Common myeloid progenitor, CD34-positive (primary cell): ENCODE measurements at regions not wholly inside any gene's neighbourhood (a gene's known extent, or its start where the extent isn't known, plus 50 kb on each side); places are given as distances from the start of the nearest gene placed in this dataset.

ENCODE experiments used
- CTCF ChIA-PET: fragments of 350-600 bp; sonication (Branson Sonifier 250); formaldehyde crosslinking; loops from one replicate; lab custom pipeline; 2021; ENCODE audit warnings: antibody characterized with exemption; lab: Charles Lee
- POLR2A ChIA-PET: fragments of 350-600 bp; sonication (Branson Sonifier 250); formaldehyde crosslinking; loops from one replicate; lab custom pipeline; 2021; ENCODE audit warnings: antibody characterized with exemption; lab: Charles Lee
- DNase-seq, 3 donors: peaks; one replicate each; pipeline versions ENCODE4 v3.0.0 to v3.0.0-alpha.2; 2013
- H3K27ac ChIP-seq, 2 experiments: 1 replicate in 1 of 2; 2 replicates in 1 of 2; pipeline ENCODE4 v1.7.0; 2013; ENCODE audit warnings: inconsistent platforms in 2 of 2, low read length in 2 of 2, mild to moderate bottlenecking in 2 of 2, low read depth in 1 of 2, moderate library complexity in 1 of 2; ENCODE audit not compliant: severe bottlenecking in 2 of 2, insufficient read depth in 1 of 2, poor library complexity in 1 of 2
- H3K27me3 ChIP-seq, 5 experiments: replicated peaks in 2 of 5; 1 replicate in 3 of 5; 2 replicates in 2 of 5; pipeline versions ENCODE4 v1.6.1 to v1.7.0; 2013; ENCODE audit warnings: low read length in 4 of 5, mild to moderate bottlenecking in 2 of 5, moderate library complexity in 2 of 5, inconsistent platforms in 1 of 5; ENCODE audit not compliant: insufficient read depth in 5 of 5, control insufficient read depth in 4 of 5
- H3K36me3 ChIP-seq, 4 experiments: 1 replicate in 2 of 4; 2 replicates in 2 of 4; pipeline versions ENCODE4 v1.6.1 to v1.7.0; 2013; ENCODE audit warnings: low read length in 3 of 4, control low read depth in 1 of 4, mild to moderate bottlenecking in 1 of 4; ENCODE audit not compliant: control insufficient read depth in 4 of 4, insufficient read depth in 4 of 4
- H3K4me1 ChIP-seq, 4 experiments: 1 replicate in 3 of 4; 2 replicates in 1 of 4; pipeline versions ENCODE4 v1.6.1 to v1.7.1; 2013; ENCODE audit warnings: low read length in 3 of 4, mild to moderate bottlenecking in 3 of 4, control low read depth in 1 of 4, inconsistent platforms in 1 of 4, moderate library complexity in 1 of 4; ENCODE audit not compliant: control insufficient read depth in 4 of 4, insufficient read depth in 4 of 4; ENCODE audit errors: control extremely low read depth in 1 of 4
- H3K4me3 ChIP-seq, 7 experiments: 1 replicate in 4 of 7; 2 replicates in 3 of 7; pipeline versions ENCODE4 v1.5.1 to v1.7.0; 2013; ENCODE audit warnings: mild to moderate bottlenecking in 7 of 7, low read length in 6 of 7, moderate library complexity in 6 of 7, inconsistent platforms in 2 of 7, low read depth in 2 of 7, control low read depth in 1 of 7; ENCODE audit not compliant: insufficient read depth in 4 of 7, control insufficient read depth in 1 of 7; ENCODE audit errors: extremely low read depth in 1 of 7
- H3K9me3 ChIP-seq, 5 experiments: 1 replicate in 4 of 5; 2 replicates in 1 of 5; pipeline versions ENCODE4 v1.6.1 to v1.7.1; 2013; ENCODE audit warnings: low read length in 4 of 5, mild to moderate bottlenecking in 2 of 5, inconsistent platforms in 1 of 5, low read depth in 1 of 5, moderate library complexity in 1 of 5; ENCODE audit not compliant: control insufficient read depth in 4 of 5, insufficient read depth in 2 of 5; ENCODE audit errors: control extremely low read depth in 1 of 5
- WGBS: methylation state at CpG from one replicate; pipeline ENCODE4 v1.1.5; 2013; ENCODE audit not compliant: insufficient coverage; 5-methylcytosine and 5-hydroxymethylcytosine counted together

GRCh38 chr12:43126652-43127375 lies 425.2 kb downstream of the ADAMTS20 start:
- no peak for DNase-seq
- ChIA-PET POLR2A (interaction anchor here (0.6 kb wide), 1 partner anchor 9 kb away, joined by 3 read pairs; no protein-coding TSS in a partner anchor), CTCF (no interaction called here)
- H3K27me3 ChIP-seq = no peaks in the 10 kb centered on the region
- no peak overlapping the region for H3K27ac ChIP-seq
- 88% methylated on average over 1 of the region's 2 CpGs for WGBS
- no peaks in the 10 kb centered on the region for H3K4me1 ChIP-seq
- no peaks in the 10 kb centered on the region for H3K9me3 ChIP-seq
- no peaks in the 10 kb centered on the region for H3K36me3 ChIP-seq
- H3K4me3 ChIP-seq = no peak overlapping the region

- Histone ChIP-seq H3K4me1 (no peaks in the 10 kb centered on the region), H3K27me3 (no peaks in the 10 kb centered on the region), H3K9me3 (no peaks in the 10 kb centered on the region), H3K36me3 (no peaks in the 10 kb centered on the region), H3K27ac (no peak overlapping the region), H3K4me3 (no peak overlapping the region)
- ChIA-PET POLR2A (no interaction called here), CTCF (no interaction called here)
- no peak for DNase-seq
These were observed 428.5 kb downstream of the ADAMTS20 start for GRCh38 chr12:43123461-43123860.

DNA sequence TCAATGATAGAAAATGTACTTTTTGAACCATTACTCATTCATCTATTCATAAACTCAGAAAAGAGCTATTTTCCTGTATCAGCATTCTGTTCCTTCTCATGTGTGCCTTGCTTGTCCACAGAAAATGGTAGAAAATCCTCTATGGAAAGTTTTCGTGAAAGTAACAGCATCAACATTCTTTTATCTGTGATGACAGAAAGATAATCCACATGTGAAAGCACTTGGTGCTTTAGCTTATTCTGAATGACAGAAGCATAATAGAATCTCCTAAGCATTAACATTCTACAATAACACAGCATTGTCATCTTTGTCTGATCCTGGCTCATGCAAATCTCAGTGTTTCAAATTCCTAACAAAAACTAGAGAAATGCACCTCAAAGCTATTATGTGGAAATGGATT lies 431.9 kb downstream of the ADAMTS20 start:
- Histone ChIP-seq H3K9me3 (no peaks in the 10 kb centered on the region), H3K27me3 (no peaks in the 10 kb centered on the region), H3K4me3 (no peak overlapping the region), H3K27ac (no peak overlapping the region), H3K4me1 (no peaks in the 10 kb centered on the region), H3K36me3 (no peaks in the 10 kb centered on the region)
- DNase-seq = no peak
- WGBS = 100% methylated on average over 1 of the region's 1 CpG
- CTCF ChIA-PET = no interaction called here
- POLR2A ChIA-PET = no interaction called here

DNA sequence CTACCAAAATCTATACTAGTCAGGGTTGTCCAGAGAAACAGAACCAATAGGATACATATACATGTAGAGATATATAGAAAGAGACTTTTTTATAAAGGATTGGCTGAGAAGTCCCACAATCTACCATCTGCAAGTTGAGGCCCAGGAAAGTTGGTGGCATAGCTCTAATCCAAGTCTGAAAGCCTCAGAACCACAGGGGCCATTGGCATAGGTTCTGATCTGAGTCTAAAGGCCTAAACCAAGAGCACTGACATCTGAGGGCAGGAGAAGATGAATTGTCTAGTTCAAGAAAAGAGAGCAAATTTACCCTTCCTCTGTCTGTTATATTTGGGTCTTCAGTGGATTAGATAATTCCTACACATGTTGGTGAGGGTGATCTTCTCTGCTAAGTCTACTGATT lies 433.1 kb downstream of the ADAMTS20 start:
- H3K27me3 ChIP-seq = no peaks in the 10 kb centered on the region
- H3K9me3 ChIP-seq = no peaks in the 10 kb centered on the region
- no peak for DNase-seq
- ChIA-PET CTCF (no interaction called here), POLR2A (no interaction called here)
- no peak overlapping the region for H3K4me3 ChIP-seq
- H3K4me1 ChIP-seq = no peaks in the 10 kb centered on the region
- no peaks in the 10 kb centered on the region for H3K36me3 ChIP-seq
- no peak overlapping the region for H3K27ac ChIP-seq

DNA sequence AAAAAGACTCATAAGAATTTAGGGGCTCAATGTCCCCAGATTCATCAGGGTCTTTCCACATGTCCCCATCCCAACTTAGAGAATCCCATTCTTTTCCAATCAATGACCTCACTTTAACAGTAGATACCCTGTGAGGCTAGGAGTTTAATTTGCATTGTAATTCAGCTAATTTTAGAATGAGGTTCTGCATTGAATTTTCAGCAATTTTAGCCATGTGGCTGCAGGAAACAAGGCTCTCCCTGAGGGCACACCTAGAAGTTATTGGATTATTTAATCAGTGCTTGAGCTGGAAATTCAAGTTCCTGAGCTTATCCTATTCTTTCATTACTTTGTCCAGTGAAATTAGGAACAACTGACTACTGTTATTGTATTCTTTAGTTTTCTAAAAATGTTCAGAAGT lies 433.8 kb downstream of the ADAMTS20 start:
- Histone ChIP-seq H3K4me3 (no peak overlapping the region), H3K27me3 (no peaks in the 10 kb centered on the region), H3K36me3 (no peaks in the 10 kb centered on the region), H3K27ac (no peak overlapping the region), H3K4me1 (no peaks in the 10 kb centered on the region), H3K9me3 (no peaks in the 10 kb centered on the region)
- ChIA-PET CTCF (no interaction called here), POLR2A (interaction anchor here (0.7 kb wide), 1 partner anchor 8 kb away, joined by 3 read pairs; no protein-coding TSS in a partner anchor)
- no peak for DNase-seq

DNA sequence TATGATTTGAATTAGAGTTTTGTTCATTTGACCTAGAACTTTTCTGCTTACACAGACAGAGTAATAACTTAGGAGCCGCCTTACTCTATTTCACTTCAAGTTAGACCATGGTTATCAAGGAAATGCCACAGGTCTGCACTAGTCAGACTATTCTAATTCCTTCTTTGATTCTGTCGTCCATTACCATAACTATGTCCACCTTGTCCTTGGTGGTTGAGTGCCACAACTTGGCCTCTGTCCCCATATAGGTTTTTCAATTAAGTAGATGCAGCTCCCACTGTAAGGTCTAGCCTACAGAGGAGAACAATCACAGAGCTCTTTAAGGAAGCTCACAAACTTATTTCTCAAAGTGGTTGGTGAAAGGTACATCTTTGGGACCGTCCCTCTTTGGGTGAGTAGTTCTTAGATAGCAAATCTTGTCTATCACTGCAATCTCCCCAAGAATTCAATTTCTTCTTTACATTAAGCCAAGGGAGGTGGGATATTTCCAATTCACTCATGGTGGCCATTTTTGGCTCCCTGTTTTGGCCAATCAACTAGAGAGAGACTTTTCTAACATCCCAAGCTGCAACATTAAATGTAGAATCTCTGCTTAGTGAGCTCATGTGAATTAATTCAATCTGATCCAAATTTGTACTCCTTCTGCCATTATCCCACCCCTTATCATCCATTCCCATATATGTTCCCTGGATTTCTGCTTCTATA lies 434.6 kb downstream of the ADAMTS20 start:
- Histone ChIP-seq H3K4me3 (no peak overlapping the region), H3K27me3 (no peaks in the 10 kb centered on the region), H3K36me3 (no peaks in the 10 kb centered on the region), H3K9me3 (no peaks in the 10 kb centered on the region), H3K27ac (no peak overlapping the region), H3K4me1 (no peaks in the 10 kb centered on the region)
- ChIA-PET POLR2A (interaction anchor here (0.7 kb wide), 1 partner anchor 9 kb away, joined by 3 read pairs; no protein-coding TSS in a partner anchor), CTCF (no interaction called here)
- no peak for DNase-seq
- WGBS = 96% methylated on average over 3 of the region's 3 CpGs

- H3K27me3 ChIP-seq = no peaks in the 10 kb centered on the region
- H3K27ac ChIP-seq = no peak overlapping the region
- no peaks in the 10 kb centered on the region for H3K9me3 ChIP-seq
- POLR2A ChIA-PET = interaction anchor here (0.6 to 0.7 kb wide), 2 partner anchors 105 to 1260 kb away, joined by 3 read pairs; no protein-coding TSS in a partner anchor
- H3K36me3 ChIP-seq = no peaks in the 10 kb centered on the region
- CTCF ChIA-PET = no interaction called here
- H3K4me3 ChIP-seq = no peak overlapping the region
- H3K4me1 ChIP-seq = no peaks in the 10 kb centered on the region
- no peak for DNase-seq
- 100% methylated on average over 4 of the region's 4 CpGs for WGBS
These were observed 436.4 kb downstream of the ADAMTS20 start for GRCh38 chr12:43115441-43116160.
